ENCODE measurements at regions not wholly inside any gene's neighbourhood (a gene's known extent, or its start where the extent isn't known, plus 50 kb on each side); places are given as distances from the start of the nearest gene placed in this dataset.
"Not testable (repeated sequence)": the region's sequence is repeated elsewhere in the genome, so short reads cannot be mapped to it uniquely, and the experiment has no call there.

- no peak overlapping the region for H3K4me3 ChIP-seq
- no peak for TF ChIP-seq CTCF (IDR thresholded peaks at IDR 0.05)
- DNase-seq (ENCODE audit: low spot score), result no peak
- H3K27ac ChIP-seq, result no peak overlapping the region
Observed at GRCh38 chrX:115912372-115912897, 258.1 kb upstream of the AGTR2 start.

GRCh38 chrX:115913575-115913974 is 257.0 kb upstream of the AGTR2 start:
- H3K27ac ChIP-seq, result no peak overlapping the region
- DNase-seq (ENCODE audit: low spot score), result no peak
- H3K4me3 ChIP-seq, result no peak overlapping the region
- no peak for TF ChIP-seq CTCF (IDR thresholded peaks at IDR 0.05)

GRCh38 chrX:115915625-115916024 is 254.9 kb upstream of the AGTR2 start:
- H3K27ac ChIP-seq; DNase-seq (ENCODE audit: low spot score); H3K4me3 ChIP-seq: not testable (repeated sequence)

- DNase-seq (ENCODE audit: low spot score), result no peak
- Histone ChIP-seq H3K27ac (no peak overlapping the region), H3K4me3 (no peak overlapping the region)
- no peak for TF ChIP-seq CTCF (IDR thresholded peaks at IDR 0.05)
Observed at GRCh38 chrX:115929480-115929879, 241.1 kb upstream of the AGTR2 start.

GRCh38 chrX:115936008-115936407 is 234.5 kb upstream of the AGTR2 start:
- TF ChIP-seq CTCF (IDR thresholded peaks at IDR 0.05), result no peak
- no peak for DNase-seq (ENCODE audit: low spot score)
- no peak overlapping the region for H3K27ac ChIP-seq
- no peak overlapping the region for H3K4me3 ChIP-seq

- DNase-seq (ENCODE audit: low spot score), result no peak
- TF ChIP-seq CTCF (IDR thresholded peaks at IDR 0.05), result no peak
- H3K27ac ChIP-seq, result no peak overlapping the region
- H3K4me3 ChIP-seq, result no peak overlapping the region
Observed at GRCh38 chrX:115939070-115939469, 231.5 kb upstream of the AGTR2 start.

- H3K27ac ChIP-seq, result no peak overlapping the region
- no peak for DNase-seq (ENCODE audit: low spot score)
- TF ChIP-seq CTCF (IDR thresholded peaks at IDR 0.05), result no peak
- no peak overlapping the region for H3K4me3 ChIP-seq
Observed at GRCh38 chrX:115939636-115940160, 230.8 kb upstream of the AGTR2 start.
